OCI-LY7 (cell line): ENCODE measurements at regions not wholly inside any gene's neighbourhood (a gene's known extent, or its start where the extent isn't known, plus 50 kb on each side); places are given as distances from the start of the nearest gene placed in this dataset.

ENCODE experiments used
- CTCF ChIP-seq: fragments of 200-600 bp; sonication (generic); conservative IDR thresholded peaks from 2 replicates; pipeline ENCODE4 v1.5.1; 2014; ENCODE audit warnings: mild to moderate bottlenecking, antibody characterized with exemption, low read length, moderate library complexity, mixed read lengths
- EZH2phosphoT487 ChIP-seq: fragments of 200-600 bp; sonication (generic); IDR thresholded peaks from 2 replicates; pipeline ENCODE4 v1.6.1; 2018; ENCODE audit warnings: low read depth, borderline replicate concordance, mild to moderate bottlenecking, mixed run types, antibody characterized with exemption, low read length, moderate library complexity, mixed read lengths

- TF ChIP-seq CTCF (no peak), EZH2phosphoT487 (no peak)
Observed at GRCh38 chr17:70621566-70621965, 452.2 kb downstream of the KCNJ2 start.
